K562 (cell line): ENCODE measurements at regions not wholly inside any gene's neighbourhood (a gene's known extent, or its start where the extent isn't known, plus 50 kb on each side); places are given as distances from the start of the nearest gene placed in this dataset.

Experiments used
- ATAC-seq: fragments of 200-7000 bp; cut with Tn5 transposase; 3 replicates; pipeline ENCODE4 v1.9.1; 2020; ENCODE audit warnings: moderate library complexity
- BruUV-seq: library from RNA; stranded (reverse); fragments of 400-500 nt; replicated peaks from 2 replicates; lab custom pipeline; 2021; lab: Mats Ljungman, UMichigan
- CTCF ChIA-PET: fragments of 300-600 bp; formaldehyde crosslinking; extraction: SDS; loops from one replicate; lab custom pipeline; 2021; ENCODE audit warnings: low intra/inter-chr PET ratio; lab: Yijun Ruan, JAX
- POLR2A ChIA-PET: fragments of 300-600, 350-650 bp; sonication (Branson Sonifier 250); formaldehyde crosslinking; extraction: SDS; loops from one replicate; lab custom pipeline; 2021; ENCODE audit warnings: antibody characterized with exemption, inconsistent platforms; lab: Yijun Ruan, JAX
- DNase-seq, 4 experiments: peaks; one replicate each; pipeline versions ENCODE4 v3.0.0 to v3.0.0-alpha.2; 2011 to 2018; ENCODE audit warnings: low spot score in 3 of 4, mixed read lengths in 3 of 4; ENCODE audit errors: extremely low read depth in 1 of 4
- FAIRE-seq: peaks from 2 replicates; lab custom pipeline; 2011; peaks lifted over from hg19 to GRCh38; lab: Jason Lieb, UNC
- H2AFZ ChIP-seq: 2 replicates; pipeline ENCODE4 v1.6.0; 2011; ENCODE audit warnings: low read depth, low read length, control low read depth, inconsistent platforms
- H3K27ac ChIP-seq: fragments of 200-600 bp; 3 replicates; pipeline ENCODE4 v1.8.0; 2011; ENCODE audit warnings: low read depth, mild to moderate bottlenecking, control low read depth, inconsistent platforms, low read length, moderate library complexity, mixed read lengths; ENCODE audit errors: extremely low read depth
- H3K27me3 ChIP-seq, 2 experiments: fragments of 300-600 bp in 1 of 2; 2 replicates in 1 of 2; 3 replicates in 1 of 2; pipeline versions ENCODE4 v1.6.0 to v1.8.0; 2011; ENCODE audit warnings: inconsistent platforms in 2 of 2, low read length in 2 of 2, mild to moderate bottlenecking in 1 of 2, mixed read lengths in 1 of 2, moderate library complexity in 1 of 2; ENCODE audit not compliant: control insufficient read depth in 2 of 2, insufficient read depth in 2 of 2
- H3K36me3 ChIP-seq: fragments of 300-600 bp; 3 replicates; pipeline ENCODE4 v1.8.0; 2011; ENCODE audit warnings: mild to moderate bottlenecking, low read length, inconsistent platforms; ENCODE audit not compliant: control insufficient read depth, insufficient read depth
- H3K4me1 ChIP-seq, 2 experiments: fragments of 200-600 bp in 1 of 2; replicated peaks in 1 of 2; 2 replicates in 1 of 2; 3 replicates in 1 of 2; pipeline versions ENCODE4 v1.5.1 to v1.8.0; 2011; ENCODE audit warnings: inconsistent platforms in 2 of 2, low read length in 2 of 2, mild to moderate bottlenecking in 1 of 2, mixed read lengths in 1 of 2, moderate library complexity in 1 of 2; ENCODE audit not compliant: control insufficient read depth in 2 of 2, insufficient read depth in 2 of 2
- H3K4me2 ChIP-seq: 2 replicates; pipeline ENCODE4 v1.6.1; 2011; ENCODE audit warnings: low read length, control low read depth, inconsistent platforms, mixed read lengths; ENCODE audit not compliant: insufficient read depth
- H3K4me3 ChIP-seq: fragments of 200-600 bp; sonication (generic), shearing (Covaris generic); 2 replicates; pipeline ENCODE4 v1.5.1; 2016; ENCODE audit warnings: control low read depth, inconsistent platforms
- H3K79me2 ChIP-seq: fragments of 200-600 bp; 3 replicates; pipeline ENCODE4 v1.8.0; 2011; ENCODE audit warnings: low read length, inconsistent platforms; ENCODE audit not compliant: control insufficient read depth, insufficient read depth
- H3K9ac ChIP-seq, 2 experiments: 2 replicates each; pipeline versions ENCODE4 v1.6.0 to v1.6.1; 2011; ENCODE audit warnings: low read depth in 2 of 2, low read length in 2 of 2, control low read depth in 1 of 2, inconsistent platforms in 1 of 2, mild to moderate bottlenecking in 1 of 2, mixed read lengths in 1 of 2; ENCODE audit not compliant: insufficient read depth in 1 of 2
- H3K9me1 ChIP-seq: one replicate; pipeline ENCODE4 v1.6.0; 2011; ENCODE audit warnings: inconsistent platforms, mild to moderate bottlenecking, low read length, moderate library complexity; ENCODE audit not compliant: control insufficient read depth, insufficient read depth
- H3K9me3 ChIP-seq: replicated peaks from 2 replicates; pipeline ENCODE4 v1.5.1; 2011; ENCODE audit warnings: low read depth, low read length, inconsistent platforms; ENCODE audit not compliant: control insufficient read depth, insufficient read depth
- H4K20me1 ChIP-seq: replicated peaks from 2 replicates; pipeline ENCODE4 v1.6.1; 2011; ENCODE audit warnings: low read length, inconsistent platforms, mixed read lengths; ENCODE audit not compliant: control insufficient read depth, insufficient read depth
- ATF3 ChIP-seq, 2 experiments: fragments of 450-650 bp in 1 of 2; sonication (generic) in 1 of 2; formaldehyde crosslinking in 1 of 2; IDR thresholded peaks in 1 of 2; conservative IDR thresholded peaks in 1 of 2; 2 replicates each; pipeline versions ENCODE4 v1.6.1 to v1.8.1; 2016 to 2023; ENCODE audit warnings: mild to moderate bottlenecking in 2 of 2, moderate library complexity in 2 of 2, inconsistent platforms in 1 of 2, missing genetic modification reagents in 1 of 2
- CC2D1A ChIP-seq: fragments of 450-650 bp; IDR thresholded peaks from 2 replicates; pipeline ENCODE4 v1.6.1; 2017; ENCODE audit warnings: mild to moderate bottlenecking
- DPF2 ChIP-seq: fragments of 450-650 bp; IDR thresholded peaks from 2 replicates; pipeline ENCODE4 v1.6.1; 2016
- FOSL1 ChIP-seq: fragments of 200-800 bp; sonication (Bioruptor generic); conservative IDR thresholded peaks from 2 replicates; pipeline ENCODE4 v1.6.1; 2016; ENCODE audit warnings: missing genetic modification characterization, missing compliant biosample characterization
- GTF2E2 ChIP-seq: fragments of 200-800 bp; sonication (Bioruptor generic); IDR thresholded peaks from 2 replicates; pipeline ENCODE4 v1.6.1; 2016; ENCODE audit warnings: missing genetic modification characterization, missing compliant biosample characterization
- HIVEP1 ChIP-seq: fragments of 250-450 bp; sonication (Bioruptor Pico); IDR thresholded peaks from 2 replicates; pipeline ENCODE4 v1.4.0; 2020; ENCODE audit warnings: mild to moderate bottlenecking
- HNRNPH1 ChIP-seq: fragments of 200-400 bp; formaldehyde crosslinking; optimal IDR thresholded peaks from 2 replicates; pipeline ENCODE3; 2017; ENCODE audit warnings: low read depth, mild to moderate bottlenecking, low read length, moderate library complexity
- JUN ChIP-seq, 2 experiments: sonication (generic) in 1 of 2; formaldehyde crosslinking in 1 of 2; IDR thresholded peaks; 2 replicates each; pipeline versions ENCODE4 v1.6.1 to v1.8.0; 2012 to 2022; ENCODE audit warnings: borderline replicate concordance in 2 of 2, mild to moderate bottlenecking in 2 of 2, improper control_type of control experiment in 1 of 2, low read depth in 1 of 2, low read length in 1 of 2, missing genetic modification reagents in 1 of 2
- JUND ChIP-seq, 2 experiments: IDR thresholded peaks; 2 replicates in 1 of 2; 3 replicates in 1 of 2; pipeline ENCODE4 v1.6.1; 2011; ENCODE audit warnings: borderline replicate concordance in 2 of 2, low read depth in 2 of 2, low read length in 2 of 2, improper control_type of control experiment in 1 of 2, missing biosample characterization in 1 of 2, missing genetic modification characterization in 1 of 2, missing genetic modification reagents in 1 of 2
- NEUROD1 ChIP-seq: fragments of 150-350 bp; IDR thresholded peaks from 2 replicates; pipeline ENCODE4 v1.6.1; 2014; ENCODE audit warnings: borderline replicate concordance, low read length, low read depth; ENCODE audit not compliant: partially characterized antibody
- NR2C2 ChIP-seq, 2 experiments: fragments of 200-800 bp in 1 of 2; sonication (Bioruptor generic) in 1 of 2; sonication (generic) in 1 of 2; formaldehyde crosslinking in 1 of 2; IDR thresholded peaks; 2 replicates each; pipeline versions ENCODE4 v1.6.1 to v1.8.0; 2016 to 2022; ENCODE audit warnings: mild to moderate bottlenecking in 1 of 2, missing compliant biosample characterization in 1 of 2, missing genetic modification characterization in 1 of 2, missing genetic modification reagents in 1 of 2
- SNRNP70 ChIP-seq: fragments of 200-400 bp; formaldehyde crosslinking; optimal IDR thresholded peaks from 2 replicates; pipeline ENCODE3; 2017; ENCODE audit warnings: low read depth, low read length
- XRCC5 ChIP-seq: fragments of 200-400 bp; formaldehyde crosslinking; IDR thresholded peaks from 2 replicates; pipeline ENCODE4 v1.6.1; 2017; ENCODE audit warnings: low read depth, mild to moderate bottlenecking, low read length
- ZNF384 ChIP-seq: IDR thresholded peaks from 2 replicates; pipeline ENCODE4 v1.6.1; 2012; ENCODE audit warnings: low read depth, low read length, improper control_type of control experiment
- ZNF408 ChIP-seq: fragments of 250-450 bp; sonication (Bioruptor Pico); IDR thresholded peaks from 2 replicates; pipeline ENCODE4 v1.4.0; 2020; ENCODE audit warnings: low read depth, mild to moderate bottlenecking, moderate library complexity
- ZNF76 ChIP-seq: fragments of 250-450 bp; sonication (Bioruptor Pico); IDR thresholded peaks from 2 replicates; pipeline ENCODE4 v1.4.0; 2020; ENCODE audit warnings: mild to moderate bottlenecking, moderate library complexity, borderline replicate concordance
- WGBS: fragments of 100-300 bp; shearing (Covaris generic); methylation state at CpG from one replicate; pipeline ENCODE4 v1.1.6; 2016; ENCODE audit warnings: low coverage, mixed read lengths; ENCODE audit not compliant: insufficient coverage; ENCODE audit errors: missing lambda C conversion rate; 5-methylcytosine and 5-hydroxymethylcytosine counted together
- in situ Hi-C: fragments of 300-500 bp; cut with MboI; formaldehyde crosslinking; loops from 4 replicates; pipeline ENCODE4 v1.15.0; 2018; ENCODE audit warnings: inconsistent platforms, mixed read lengths
- intact Hi-C: fragments of 100-400 bp; cut with micrococcal nuclease; formaldehyde crosslinking; loops from 2 replicates; pipeline ENCODE4 v1.14.2; 2022
- TF ChIP-seq, protein P1 (sequence below): fragments of 250-450 bp; sonication (Bioruptor Pico); IDR thresholded peaks from 2 replicates; pipeline ENCODE4 v1.4.0; 2020; ENCODE audit warnings: borderline replicate concordance
- TF ChIP-seq, protein P2 (sequence below): sonication (generic); formaldehyde crosslinking; IDR thresholded peaks from 2 replicates; pipeline ENCODE4 v1.8.1; 2022; ENCODE audit warnings: missing genetic modification reagents

GRCh38 chr1:166691476-166691875 lies 147.8 kb upstream of the POGK start:
- ATAC-seq (peak; percentile 38), FAIRE-seq (no peak), DNase-seq (peak in 1 of 4 experiments; percentile 31)
- no peaks in the 10 kb centered on the region for H3K36me3 ChIP-seq
- CTCF ChIA-PET = no interaction called here
- H3K27ac ChIP-seq = no peak overlapping the region
- no peaks in the 10 kb centered on the region for H3K9me1 ChIP-seq
- H3K9me3 ChIP-seq = peaks cover 2% of the 10 kb centered on the region; the same call in 1 of the 2 replicates
- H2AFZ ChIP-seq = peak overlapping the region; percentile 78
- no TSS peak for BruUV-seq
- H3K9ac ChIP-seq = no peak overlapping the region
- peaks cover 4 to 44% of the 10 kb centered on the region in 2 experiments; a peak in 4 of 5 replicates for H3K4me1 ChIP-seq
- H3K27me3 ChIP-seq = no peaks in the 10 kb centered on the region
- no peaks in the 10 kb centered on the region for H4K20me1 ChIP-seq
- 20% methylated on average over 3 of the region's 3 CpGs for WGBS
- no peak overlapping the region for H3K4me3 ChIP-seq
- intact Hi-C loops = no loop called here
- H3K4me2 ChIP-seq = no peak overlapping the region
- in situ Hi-C loops = no loop called here
- H3K79me2 ChIP-seq = no peaks in the 10 kb centered on the region
- POLR2A ChIA-PET = interaction anchor here (1.2 to 3.0 kb wide), 2 partner anchors 8 to 12 kb away, joined by 3 to 16 read pairs; no protein-coding TSS in a partner anchor
- TF ChIP-seq JUND (IDR thresholded peaks at IDR 0.05; ENCODE audit: borderline replicate concordance, low read depth, low read length) (peak; percentile 59; the same call in 1 of the 2 replicates), JUND (tag; IDR thresholded peaks at IDR 0.05; ENCODE audit: borderline replicate concordance, low read depth, low read length) (no peak), SNRNP70 (no peak), GTF2E2 (tag) (0 out of 2 replicates have a peak, but pooled peaks have one; percentile 46), JUN (IDR thresholded peaks at IDR 0.05; ENCODE audit: borderline replicate concordance, low read depth, low read length) (0 out of 2 replicates have a peak, but pooled peaks have one; percentile 56), JUN (CRISPR knock-in tag; IDR thresholded peaks at IDR 0.05; ENCODE audit: borderline replicate concordance) (no peak), DPF2 (0 out of 2 replicates have a peak, but pooled peaks have one; percentile 35), XRCC5 (no peak), ATF3 (IDR thresholded peaks at IDR 0.05) (peak; percentile 61), ATF3 (CRISPR knock-in tag; conservative IDR thresholded peaks at IDR 0.05) (no peak), HIVEP1 (CRISPR knock-in tag) (0 out of 2 replicates have a peak, but pooled peaks have one; percentile 45), NR2C2 (CRISPR knock-in tag; IDR thresholded peaks at IDR 0.05) (no peak), NR2C2 (tag; IDR thresholded peaks at IDR 0.05) (0 out of 2 replicates have a peak, but pooled peaks have one; percentile 16), CC2D1A (no peak), HNRNPH1 (no peak), ZNF384 (peak; percentile 76), NEUROD1 (no peak), FOSL1 (tag) (peak; percentile 85), ZNF408 (CRISPR knock-in tag) (no peak), ZNF76 (CRISPR knock-in tag) (no peak)
- TF ChIP-seq, protein P1, sequence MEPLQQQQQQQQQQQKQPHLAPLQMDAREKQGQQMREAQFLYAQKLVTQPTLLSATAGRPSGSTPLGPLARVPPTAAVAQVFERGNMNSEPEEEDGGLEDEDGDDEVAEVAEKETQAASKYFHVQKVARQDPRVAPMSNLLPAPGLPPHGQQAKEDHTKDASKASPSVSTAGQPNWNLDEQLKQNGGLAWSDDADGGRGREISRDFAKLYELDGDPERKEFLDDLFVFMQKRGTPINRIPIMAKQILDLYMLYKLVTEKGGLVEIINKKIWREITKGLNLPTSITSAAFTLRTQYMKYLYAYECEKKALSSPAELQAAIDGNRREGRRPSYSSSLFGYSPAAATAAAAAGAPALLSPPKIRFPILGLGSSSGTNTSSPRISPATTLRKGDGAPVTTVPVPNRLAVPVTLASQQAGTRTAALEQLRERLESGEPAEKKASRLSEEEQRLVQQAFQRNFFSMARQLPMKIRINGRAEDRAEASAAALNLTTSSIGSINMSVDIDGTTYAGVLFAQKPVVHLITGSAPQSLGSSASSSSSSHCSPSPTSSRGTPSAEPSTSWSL = no peak
- TF ChIP-seq, protein P2, sequence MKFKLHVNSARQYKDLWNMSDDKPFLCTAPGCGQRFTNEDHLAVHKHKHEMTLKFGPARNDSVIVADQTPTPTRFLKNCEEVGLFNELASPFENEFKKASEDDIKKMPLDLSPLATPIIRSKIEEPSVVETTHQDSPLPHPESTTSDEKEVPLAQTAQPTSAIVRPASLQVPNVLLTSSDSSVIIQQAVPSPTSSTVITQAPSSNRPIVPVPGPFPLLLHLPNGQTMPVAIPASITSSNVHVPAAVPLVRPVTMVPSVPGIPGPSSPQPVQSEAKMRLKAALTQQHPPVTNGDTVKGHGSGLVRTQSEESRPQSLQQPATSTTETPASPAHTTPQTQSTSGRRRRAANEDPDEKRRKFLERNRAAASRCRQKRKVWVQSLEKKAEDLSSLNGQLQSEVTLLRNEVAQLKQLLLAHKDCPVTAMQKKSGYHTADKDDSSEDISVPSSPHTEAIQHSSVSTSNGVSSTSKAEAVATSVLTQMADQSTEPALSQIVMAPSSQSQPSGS (CRISPR knock-in tag) = no peak
